ENCODE measurements at regions not wholly inside any gene's neighbourhood (a gene's known extent, or its start where the extent isn't known, plus 50 kb on each side); places are given as distances from the start of the nearest gene placed in this dataset.

GRCh38 chr18:2444201-2444875 lies 127.0 kb downstream of the METTL4 start:
- DNase-seq (ENCODE audit: low read depth in 1 of 2, low spot score in 1 of 2) = no peak

DNA sequence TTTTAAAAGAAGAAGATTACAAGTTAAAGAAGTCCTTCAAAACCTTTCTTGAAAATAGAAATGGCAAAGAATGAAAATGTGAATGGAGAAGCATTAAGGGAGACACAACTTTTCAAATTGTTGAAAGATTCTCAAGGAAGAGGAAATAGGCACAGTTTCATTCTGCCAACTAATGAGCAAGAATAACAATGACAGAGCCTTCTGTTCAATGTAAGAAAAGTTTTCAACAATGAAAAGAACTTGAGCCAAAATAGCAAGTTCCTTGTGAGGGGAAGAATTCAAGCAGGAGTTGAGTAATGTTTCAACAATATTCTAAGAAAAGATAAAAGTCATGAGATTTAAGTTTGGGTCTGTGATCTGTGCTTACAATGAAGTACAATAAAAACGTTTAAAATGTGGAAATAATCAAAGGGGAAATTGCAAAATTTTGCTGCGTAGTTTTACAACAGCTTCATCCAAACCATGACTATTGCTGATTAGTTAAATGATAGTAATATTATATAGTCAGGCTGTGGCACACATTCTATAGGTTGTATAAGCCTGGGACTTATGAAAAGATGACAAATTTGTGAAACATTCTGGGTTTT lies 122.6 kb downstream of the METTL4 start:
- no peak for DNase-seq (ENCODE audit: low read depth in 1 of 2, low spot score in 1 of 2)

- DNase-seq (ENCODE audit: low read depth in 1 of 2, low spot score in 1 of 2) = no peak
Observed at GRCh38 chr18:2451556-2451955, 119.7 kb downstream of the METTL4 start.

- no peak for DNase-seq (ENCODE audit: low read depth in 1 of 2, low spot score in 1 of 2)
Observed at GRCh38 chr18:2459886-2460285, 111.4 kb downstream of the METTL4 start.

GRCh38 chr18:2466978-2467377 lies 104.3 kb downstream of the METTL4 start:
- no peak for DNase-seq (ENCODE audit: low read depth in 1 of 2, low spot score in 1 of 2)

GRCh38 chr18:2468051-2468450 lies 103.3 kb downstream of the METTL4 start:
- DNase-seq (ENCODE audit: low read depth in 1 of 2, low spot score in 1 of 2) = no peak

- DNase-seq (ENCODE audit: low read depth in 1 of 2, low spot score in 1 of 2) = no peak
Observed at GRCh38 chr18:2471523-2471922, 99.8 kb downstream of the METTL4 start.

- DNase-seq (ENCODE audit: low read depth in 1 of 2, low spot score in 1 of 2) = no peak
Observed at GRCh38 chr18:2478662-2479061, 92.6 kb downstream of the METTL4 start.

GRCh38 chr18:2480536-2480935 lies 90.8 kb downstream of the METTL4 start:
- no peak for DNase-seq (ENCODE audit: low read depth in 1 of 2, low spot score in 1 of 2)

DNA sequence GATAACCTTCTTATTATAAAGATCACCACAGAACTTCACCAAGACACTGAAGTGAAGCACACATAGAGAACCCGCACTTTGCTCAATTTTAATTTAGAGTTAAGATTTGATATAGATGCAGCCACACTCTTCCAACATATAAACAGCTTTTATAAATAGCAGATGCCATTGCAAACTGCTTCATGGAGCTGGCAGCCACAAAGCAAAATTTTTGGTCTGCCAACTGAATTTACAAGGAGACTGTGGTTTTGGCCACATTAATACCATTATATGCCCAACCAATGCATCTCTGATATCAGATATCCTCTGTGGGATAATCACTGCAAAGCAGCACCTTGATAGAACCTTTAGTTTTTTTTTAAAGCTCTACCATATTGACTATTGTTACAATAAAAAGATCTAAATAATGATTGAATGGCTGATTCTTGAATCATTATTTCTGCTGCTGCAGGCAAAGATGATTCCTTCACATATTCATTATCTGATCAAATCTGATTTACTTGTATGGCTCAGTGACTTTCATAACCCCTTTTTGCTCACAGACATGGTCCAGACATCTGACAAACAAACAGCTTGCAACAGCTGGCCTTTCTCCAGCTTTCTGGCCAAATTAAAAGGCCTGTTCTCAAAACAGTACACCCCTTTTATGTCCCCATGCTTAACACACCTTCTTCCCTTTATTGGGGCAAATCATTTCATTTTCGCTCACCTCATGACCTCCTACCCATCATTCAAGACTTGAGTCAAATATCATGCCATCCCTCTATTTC lies 88.4 kb downstream of the METTL4 start:
- no peak for DNase-seq (ENCODE audit: low read depth in 1 of 2, low spot score in 1 of 2)

- DNase-seq (ENCODE audit: low read depth in 1 of 2, low spot score in 1 of 2) = no peak
Observed at GRCh38 chr18:2485983-2486382, 85.3 kb downstream of the METTL4 start.

- no peak for DNase-seq (ENCODE audit: low read depth in 1 of 2, low spot score in 1 of 2)
Observed at GRCh38 chr18:2486426-2486825, 84.9 kb downstream of the METTL4 start.

Data from stimulated activated CD4-positive, alpha-beta T cell treated with anti-CD3 and anti-CD28 coated beads, Interleukin-15, amount 100 ng/mL, for 1 hour (primary cell).